Pons (tissue), 1 donor: ENCODE measurements at regions not wholly inside any gene's neighbourhood (a gene's known extent, or its start where the extent isn't known, plus 50 kb on each side); places are given as distances from the start of the nearest gene placed in this dataset.
"Not testable (repeated sequence)": the region's sequence is repeated elsewhere in the genome, so short reads cannot be mapped to it uniquely, and the experiment has no call there.

Experiments used
- DNase-seq: peaks from one replicate; pipeline ENCODE4 v3.0.0-alpha.2; 2016; ENCODE audit warnings: low spot score

DNA sequence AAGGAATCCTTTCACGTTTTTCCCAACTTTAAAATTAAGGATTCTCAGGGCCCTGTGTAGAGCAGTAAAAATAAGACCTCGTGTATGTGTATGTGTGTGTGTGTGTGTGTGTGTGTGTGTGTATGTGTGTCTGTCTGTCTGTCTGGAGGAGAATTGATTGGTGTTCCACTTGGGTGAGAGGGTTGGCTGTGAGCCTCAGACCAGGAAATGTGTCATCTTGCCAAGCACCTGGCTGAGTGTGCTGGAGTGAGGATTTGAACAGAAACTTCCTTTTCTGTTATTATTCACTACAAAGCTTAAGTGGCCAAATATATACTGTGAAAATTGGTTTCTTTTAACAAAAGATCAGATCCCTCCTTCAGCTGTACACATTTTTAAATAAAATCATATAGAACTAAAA lies 103.6 kb upstream of the NUDT6 start:
- DNase-seq, result not testable (repeated sequence)

DNA sequence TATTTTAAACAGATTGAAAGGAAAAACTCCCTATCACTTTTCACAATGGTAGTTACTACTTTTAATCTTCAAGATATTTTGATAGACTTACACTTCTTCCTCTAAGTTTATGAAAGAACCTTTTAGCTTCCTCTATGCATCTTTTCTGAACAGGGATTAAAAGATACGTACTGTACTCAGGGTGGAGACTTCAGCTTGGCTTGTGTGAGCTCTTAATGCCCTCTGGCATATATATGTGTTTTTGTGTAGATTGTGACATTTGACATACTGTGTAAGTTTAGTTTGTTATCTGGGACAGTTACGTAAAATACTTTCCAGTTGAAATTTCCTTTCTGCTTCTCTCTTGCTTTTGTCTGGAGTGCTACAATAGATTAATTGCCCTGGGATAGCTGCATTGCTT lies 109.3 kb upstream of the NUDT6 start:
- no peak for DNase-seq

DNA sequence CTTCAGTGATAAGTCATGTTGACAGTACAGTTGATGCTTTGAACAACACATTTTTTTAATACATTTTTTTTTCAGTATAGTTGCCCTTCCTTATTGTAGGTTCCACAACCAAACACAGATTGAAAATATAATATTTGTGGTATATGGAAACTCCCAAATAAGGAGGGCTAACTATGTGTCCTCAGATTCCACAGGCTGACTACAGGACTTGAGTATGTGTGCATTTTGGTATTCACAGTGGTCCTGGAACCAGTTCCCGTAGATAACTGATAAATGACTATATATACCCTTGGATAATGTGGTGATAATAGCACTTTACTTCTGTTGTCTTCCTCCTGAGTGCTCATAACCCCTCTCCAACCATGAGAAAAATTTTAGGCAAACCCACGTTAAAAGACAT lies 111.6 kb upstream of the NUDT6 start:
- no peak for DNase-seq

DNA sequence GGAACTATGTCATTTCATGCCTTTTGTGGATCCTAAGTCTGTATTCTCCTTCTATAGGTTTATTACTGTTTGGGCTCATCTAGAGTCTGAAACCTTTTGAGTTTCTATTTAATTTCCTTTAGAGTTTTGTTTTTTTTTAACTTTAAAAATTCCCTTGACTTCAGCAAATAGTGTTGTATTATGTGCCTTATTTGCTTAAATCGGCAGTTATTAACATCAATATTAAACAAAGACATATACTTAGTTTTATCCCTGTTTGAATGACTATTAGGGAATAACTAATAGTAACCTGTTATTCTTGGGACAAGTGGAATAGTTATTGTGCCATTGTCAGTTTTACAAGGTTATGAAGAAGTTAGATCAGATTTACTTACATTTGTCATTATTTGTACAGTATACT lies 112.8 kb upstream of the NUDT6 start:
- DNase-seq, result no peak

DNA sequence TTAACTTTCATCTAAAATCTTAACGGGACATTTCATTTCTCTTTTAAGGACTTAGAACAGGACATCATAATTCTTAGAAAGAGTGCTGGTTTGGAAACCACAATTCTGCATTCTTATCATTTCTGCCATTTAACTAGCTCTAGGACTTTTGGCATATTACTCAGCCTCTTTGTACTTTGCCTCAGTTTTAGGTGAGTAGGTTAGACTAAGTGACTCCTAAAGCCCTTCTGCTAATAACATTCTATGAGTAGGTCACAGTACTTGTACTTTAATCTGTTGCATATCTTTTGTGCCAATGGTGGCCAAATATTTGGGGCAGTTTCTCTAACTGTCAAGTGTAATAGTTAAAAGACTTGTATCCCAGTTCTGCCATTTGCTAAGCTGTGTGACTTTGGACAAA lies 115.4 kb upstream of the NUDT6 start:
- DNase-seq, result no peak

DNA sequence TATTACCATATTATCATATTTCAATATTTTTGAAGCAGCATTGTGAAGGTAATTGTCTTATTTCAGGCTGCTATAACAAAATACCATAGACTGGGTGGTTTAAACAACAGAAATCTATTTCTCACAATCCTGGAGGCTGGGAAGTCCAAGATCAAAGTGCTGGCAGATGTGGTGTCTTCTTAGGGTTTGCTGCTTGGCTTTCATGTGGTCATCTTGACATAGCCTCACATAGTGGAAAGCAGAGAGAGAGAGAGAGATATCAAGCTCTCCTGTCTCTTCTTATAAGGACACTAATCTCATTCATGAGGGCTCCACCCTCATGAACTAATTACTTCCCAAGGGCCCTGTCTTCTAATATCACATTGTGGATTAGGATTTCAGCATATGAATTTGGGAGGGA lies 119.7 kb upstream of the NUDT6 start:
- no peak for DNase-seq

DNA sequence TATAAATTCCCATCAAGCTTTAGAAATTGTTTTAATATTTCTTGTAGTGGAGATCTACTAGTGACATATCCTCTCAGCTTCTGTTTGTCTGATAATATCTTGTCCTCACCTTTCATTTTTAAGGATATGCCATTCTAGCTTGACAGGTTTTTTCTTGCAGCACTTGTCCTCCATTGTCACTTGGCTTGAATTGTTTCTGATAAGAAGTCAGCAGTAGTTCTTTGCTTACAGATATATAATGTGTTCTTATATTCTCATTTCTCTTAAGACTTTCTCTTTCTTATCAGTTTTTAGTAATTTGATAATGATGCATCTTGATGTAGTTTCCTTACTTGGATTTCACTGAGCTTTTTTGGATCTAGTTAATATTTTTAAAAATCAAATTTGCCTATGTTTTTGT lies 120.6 kb upstream of the NUDT6 start:
- DNase-seq, result no peak

DNA sequence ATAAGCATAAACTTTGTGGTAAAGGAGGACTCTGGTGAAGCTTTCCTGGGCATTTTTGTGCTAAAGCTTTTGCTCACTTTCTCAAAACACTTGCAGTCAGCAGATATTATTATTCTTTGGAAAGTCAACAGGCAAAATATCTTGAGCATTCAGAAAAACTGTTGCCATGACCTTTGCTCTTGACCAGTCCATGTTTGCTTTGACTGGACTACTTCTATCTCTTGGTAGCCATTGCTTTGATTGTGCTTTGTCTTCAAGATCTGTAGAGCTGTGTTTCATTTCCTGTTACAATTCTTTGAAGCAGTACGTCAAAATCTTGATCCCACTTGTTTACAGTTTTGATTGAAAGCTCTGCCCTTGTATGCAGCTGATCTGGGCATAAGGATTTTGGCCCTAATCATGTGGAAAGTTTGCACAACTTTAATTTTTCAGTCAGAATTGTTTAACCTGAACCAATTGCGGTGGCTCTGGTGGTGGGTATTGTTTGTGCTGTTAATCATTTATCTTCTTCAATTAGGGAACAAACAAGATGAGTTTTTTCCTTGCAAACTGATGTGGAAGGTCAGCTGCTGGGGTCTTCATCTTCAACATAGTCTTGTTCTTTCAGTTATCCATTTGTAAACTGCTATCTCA lies 121.5 kb upstream of the NUDT6 start:
- no peak for DNase-seq

DNA sequence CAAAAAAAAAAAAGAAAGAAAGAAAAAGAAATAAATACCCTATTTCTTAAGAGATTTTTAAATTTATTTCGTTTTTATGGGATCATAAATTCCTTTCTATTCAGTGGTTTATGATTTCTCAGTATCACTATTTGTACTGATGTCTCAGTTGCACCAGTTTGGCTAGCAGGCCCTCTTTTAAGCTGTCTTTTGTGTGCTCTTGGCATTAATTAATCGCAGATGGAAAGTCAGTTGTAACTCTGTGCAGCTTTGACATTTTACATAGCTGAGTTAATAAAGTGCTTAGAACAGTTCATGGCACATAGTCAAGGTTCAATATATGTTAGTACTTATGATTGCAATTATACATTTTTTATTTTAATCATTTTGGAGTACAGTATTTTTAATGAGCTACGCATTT lies 123.7 kb upstream of the NUDT6 start:
- no peak for DNase-seq

DNA sequence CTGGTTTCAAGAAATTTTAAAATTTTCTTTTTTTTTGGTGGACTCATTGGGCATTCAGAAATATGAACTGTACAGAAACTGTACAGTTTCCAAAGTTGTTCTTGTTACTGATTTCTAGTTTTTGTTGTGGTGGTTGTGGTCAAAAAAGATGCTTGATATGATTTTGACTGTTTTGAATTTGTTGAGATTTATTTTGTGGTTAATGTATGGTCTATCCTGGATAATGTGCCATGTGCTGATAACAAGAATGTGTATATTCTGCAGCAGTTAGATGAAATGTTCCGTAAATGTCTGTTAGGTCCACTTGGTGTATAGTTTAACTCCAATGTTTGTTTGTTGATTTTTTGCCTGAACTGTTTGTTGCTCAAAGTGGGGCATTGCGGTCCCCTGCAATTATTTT lies 127.6 kb upstream of the NUDT6 start:
- DNase-seq, result no peak

DNA sequence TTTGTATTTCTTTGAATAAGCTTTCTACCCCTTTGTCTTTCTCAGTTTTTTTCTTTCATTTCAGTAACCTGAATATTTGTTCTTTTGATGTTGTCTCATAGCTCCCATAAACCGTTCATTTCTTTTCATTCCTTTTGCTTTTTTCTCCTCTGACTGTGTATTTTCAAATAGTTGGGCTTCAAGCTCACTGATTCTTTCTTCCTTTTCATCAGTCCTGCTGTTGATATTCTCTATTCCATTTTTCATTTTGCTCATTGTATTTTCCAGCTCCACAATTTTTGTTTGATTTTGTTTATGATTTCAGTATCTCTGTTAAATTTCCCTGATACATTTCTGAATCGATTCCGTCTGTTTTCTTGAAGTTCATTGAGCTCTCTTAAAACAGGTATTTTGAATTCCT lies 129.6 kb upstream of the NUDT6 start:
- DNase-seq, result no peak

DNA sequence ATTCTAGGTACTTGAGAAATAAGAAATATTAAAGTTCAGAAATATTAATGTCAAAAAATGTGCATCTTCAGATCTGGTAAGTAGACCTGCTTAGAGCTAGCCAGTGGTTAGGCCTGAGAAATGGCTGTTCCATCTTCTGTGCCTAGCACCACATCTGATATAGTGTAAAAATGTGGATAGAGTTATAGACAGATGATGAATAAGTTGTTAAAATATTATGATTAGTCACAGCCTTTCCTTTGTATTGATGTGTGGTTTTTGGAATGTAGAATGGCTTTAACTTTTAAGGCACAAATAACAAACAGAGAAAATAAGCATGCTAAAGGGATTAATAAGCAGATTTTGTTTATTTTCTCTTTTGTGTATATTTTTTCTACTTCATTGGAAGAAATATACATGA lies 133.5 kb upstream of the NUDT6 start:
- no peak for DNase-seq

DNA sequence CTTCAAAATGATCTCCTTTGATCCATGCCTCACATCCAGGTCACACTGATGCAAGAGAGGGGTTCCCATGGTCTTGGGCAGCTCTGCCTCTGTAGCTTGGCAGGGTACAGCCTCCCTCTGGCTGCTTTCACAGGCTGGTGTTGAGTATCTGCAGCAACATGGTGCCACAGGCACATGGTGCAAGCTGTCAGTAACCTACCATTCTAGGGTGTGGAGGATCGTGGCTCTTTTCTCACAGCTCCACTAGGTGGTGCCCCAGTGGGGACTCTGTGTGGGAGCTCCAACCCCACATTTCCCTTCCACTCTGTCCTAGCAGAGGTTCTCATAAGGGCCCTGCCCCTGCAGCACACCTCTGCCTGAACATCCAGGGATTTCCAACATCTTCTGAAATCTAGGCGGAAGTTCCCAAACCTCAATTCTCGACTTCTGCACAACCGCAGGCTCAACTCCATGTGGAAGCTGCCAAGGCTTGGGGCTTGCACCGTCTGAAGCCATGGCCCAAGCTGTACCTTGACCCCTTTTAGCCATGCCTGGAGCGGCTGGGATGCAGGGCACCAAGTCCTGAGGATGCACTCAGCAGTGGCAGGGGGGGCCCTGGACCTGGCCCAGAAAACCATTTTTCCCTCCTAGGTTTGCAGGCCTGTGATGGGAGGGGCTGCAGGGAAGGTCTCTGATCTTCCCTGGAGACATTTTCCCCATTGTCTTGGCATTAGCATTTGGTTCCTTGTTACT lies 137.8 kb upstream of the NUDT6 start:
- DNase-seq, result no peak

DNA sequence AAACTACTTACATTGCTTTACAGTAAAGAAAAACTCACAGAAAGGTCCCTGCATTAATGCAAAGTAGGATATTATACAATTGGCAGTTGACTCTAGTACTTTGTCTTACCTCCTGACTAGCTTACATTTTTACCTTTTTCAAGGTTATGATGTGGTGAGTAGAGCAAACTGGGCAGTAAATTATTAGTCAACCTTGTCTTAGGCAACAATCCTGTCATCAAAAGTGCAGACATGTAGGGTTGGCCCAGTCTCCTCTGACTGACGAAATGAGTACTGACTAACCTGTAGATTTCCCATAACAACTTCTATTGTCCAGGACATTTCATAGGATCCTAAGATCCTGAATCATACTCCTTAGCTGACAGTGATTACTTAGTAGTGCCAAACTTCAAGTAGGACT lies 142.0 kb upstream of the NUDT6 start:
- DNase-seq, result no peak

DNA sequence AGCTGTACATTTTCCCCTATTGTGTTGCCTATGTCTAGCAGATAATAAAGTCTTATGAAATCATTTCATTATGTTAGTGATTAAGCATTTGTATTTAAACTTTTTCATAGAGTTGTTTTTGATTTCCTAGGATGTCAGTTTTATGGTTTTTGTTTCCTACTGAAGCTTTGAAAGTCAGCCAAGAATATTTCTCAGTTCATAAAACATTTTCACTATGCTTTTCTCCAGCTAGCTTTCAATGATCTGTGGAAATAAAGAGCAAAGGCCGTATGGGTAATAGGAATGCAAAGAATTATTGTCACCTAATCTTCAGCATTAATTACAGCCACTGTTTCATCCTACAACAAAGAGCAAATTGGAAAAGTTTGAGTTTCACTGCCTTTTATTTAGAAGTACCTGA lies 145.7 kb upstream of the NUDT6 start:
- DNase-seq, result no peak

DNA sequence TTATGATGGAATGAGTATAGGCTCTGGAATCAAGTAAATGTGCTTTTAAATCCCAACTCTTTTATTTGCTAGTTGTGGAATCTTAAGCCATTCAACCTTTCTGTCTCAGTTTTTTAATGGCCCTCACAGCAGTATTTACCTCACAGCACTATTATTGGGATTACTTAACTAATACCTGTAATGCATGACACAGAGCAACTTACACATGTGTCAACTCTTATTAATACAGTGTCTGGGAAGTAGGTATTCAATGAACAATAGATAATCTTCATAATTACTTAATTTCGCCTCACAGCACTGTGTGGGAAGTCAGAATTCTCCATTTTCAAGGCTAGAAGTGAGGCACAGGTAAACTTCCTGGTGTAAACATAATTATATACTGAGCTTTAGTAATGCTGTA lies 149.7 kb upstream of the NUDT6 start:
- DNase-seq, result no peak

DNA sequence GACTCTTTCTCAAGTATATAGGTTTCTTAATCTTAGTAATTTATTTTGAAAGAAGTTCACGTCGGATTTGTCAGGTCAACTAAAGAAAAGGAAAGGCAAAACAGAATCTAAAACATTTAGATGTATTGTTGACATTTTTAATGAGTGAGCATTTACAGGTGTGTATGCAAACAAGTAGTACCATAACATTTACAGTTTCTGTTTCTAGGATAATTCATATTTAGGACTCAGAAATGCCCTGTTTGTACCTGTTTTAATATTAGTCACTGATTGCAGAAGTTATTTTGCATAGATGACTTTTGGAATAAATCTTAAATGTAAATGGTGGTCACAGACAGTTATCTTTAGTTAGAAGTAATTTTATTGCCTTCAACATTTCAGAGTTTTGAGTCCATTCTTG lies 151.3 kb upstream of the NUDT6 start:
- DNase-seq, result no peak

DNA sequence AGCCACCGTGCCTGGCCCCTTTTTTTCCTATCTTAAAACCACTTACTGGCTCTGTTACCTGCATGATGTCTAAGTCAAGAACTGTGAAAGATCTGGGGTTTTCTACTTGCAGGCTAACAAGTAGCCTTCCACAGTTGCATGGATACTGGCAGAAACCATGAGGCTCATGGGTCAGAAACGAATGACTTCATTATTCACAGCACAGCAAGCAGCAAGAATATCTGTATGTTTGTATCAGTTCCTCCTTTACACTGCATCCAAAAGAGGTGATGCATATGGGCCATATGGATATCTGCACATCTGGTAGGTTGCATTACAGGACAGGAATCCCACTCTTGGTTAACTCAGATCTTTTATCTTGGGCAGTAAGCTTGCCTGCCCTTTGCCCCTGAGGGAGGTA lies 154.9 kb upstream of the NUDT6 start:
- DNase-seq, result no peak

DNA sequence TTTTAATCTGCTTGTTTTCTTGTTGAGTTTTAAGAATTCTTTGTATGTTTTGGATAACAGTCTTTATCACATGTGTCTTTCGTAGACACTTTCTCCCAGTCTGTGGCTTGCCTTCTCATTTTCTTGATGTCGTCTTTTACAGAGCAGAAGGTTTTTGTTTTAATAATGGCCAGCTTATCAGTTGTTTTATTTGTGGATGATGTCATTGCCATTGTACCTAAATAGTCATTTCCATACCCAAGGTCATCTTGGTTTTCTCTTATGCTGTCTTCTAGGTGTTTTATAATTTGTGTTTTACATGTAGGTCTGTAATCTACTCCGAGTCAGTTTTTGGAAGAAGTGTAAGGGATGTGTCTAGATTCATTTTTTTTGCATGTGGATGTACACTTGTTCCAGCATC lies 159.6 kb upstream of the NUDT6 start:
- DNase-seq, result no peak

DNA sequence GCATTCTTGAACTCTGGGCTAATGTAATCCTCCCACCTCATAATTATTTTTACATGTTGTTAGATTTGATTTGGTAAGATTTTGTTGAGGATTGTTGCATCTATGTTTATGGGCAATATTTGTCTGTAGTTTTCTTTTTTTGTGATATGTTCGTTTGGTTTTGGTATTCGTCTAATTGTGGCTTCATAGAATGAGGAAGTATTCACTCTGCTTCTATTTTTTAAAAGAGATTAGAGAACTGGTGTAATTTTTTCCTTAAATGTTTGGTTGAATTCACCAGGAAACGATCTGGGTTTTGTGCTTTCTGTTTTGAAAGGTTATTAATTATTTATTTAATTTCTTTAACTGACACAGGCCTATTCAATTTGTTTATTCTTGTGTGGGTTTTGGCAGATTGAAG lies 161.2 kb upstream of the NUDT6 start:
- no peak for DNase-seq

DNA sequence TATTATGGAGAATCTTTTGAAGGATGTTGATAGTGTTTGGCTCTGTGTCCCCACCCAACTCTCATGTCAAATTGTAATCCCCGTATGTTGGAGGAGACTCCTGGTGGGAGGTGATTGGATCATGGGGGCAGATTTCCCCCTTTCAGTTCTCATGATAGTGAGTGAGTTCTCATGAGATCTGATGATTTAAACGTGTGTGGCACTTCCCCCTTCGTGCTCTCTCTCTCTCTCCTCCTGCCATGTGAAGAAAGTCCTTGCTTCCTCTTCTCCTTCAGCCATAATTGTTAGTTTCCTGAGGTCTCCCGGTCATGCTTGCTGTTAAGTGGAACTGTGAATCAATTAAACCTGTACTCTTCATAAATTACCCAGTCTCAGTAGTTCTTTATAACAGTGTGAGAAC lies 166.1 kb upstream of the NUDT6 start:
- DNase-seq, result no peak

DNA sequence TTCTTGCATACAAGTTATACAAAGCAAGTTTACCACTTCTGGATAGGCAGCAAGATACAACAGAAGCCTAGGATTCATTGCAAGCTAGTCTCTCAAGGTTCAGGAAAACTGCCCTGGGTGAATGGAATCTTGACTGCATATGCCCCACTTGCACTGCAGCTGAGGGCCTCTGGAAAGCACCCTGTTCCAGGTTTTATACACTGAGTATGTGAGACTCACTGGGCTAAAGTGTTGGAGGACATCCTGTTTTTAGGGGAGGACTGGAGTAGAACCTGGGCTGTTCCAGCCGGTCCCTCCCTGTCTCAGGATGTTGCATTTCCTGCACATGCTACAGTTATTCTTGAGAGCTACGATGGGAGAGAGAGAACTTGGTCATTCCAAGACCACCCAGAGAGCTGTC lies 168.5 kb upstream of the NUDT6 start:
- no peak for DNase-seq

DNA sequence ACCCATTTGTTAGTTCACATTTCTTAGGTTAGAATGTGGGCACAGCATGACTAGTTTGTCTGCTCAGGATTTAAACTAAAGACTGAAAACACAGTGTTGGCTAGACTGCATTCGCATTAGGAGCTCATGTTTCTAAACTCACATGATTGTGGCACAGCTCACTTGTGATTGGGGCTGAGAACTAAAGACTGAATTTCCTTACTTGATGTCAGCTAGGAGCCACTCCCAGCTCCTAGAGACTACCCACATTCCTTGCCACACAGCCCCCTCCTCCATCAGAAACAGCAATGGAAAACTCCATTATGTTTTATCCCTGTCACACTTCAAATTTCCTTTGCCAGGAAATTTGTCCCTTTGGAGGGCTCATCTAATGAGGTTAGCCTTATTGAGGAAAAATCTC lies 170.2 kb upstream of the NUDT6 start:
- DNase-seq, result no peak

DNA sequence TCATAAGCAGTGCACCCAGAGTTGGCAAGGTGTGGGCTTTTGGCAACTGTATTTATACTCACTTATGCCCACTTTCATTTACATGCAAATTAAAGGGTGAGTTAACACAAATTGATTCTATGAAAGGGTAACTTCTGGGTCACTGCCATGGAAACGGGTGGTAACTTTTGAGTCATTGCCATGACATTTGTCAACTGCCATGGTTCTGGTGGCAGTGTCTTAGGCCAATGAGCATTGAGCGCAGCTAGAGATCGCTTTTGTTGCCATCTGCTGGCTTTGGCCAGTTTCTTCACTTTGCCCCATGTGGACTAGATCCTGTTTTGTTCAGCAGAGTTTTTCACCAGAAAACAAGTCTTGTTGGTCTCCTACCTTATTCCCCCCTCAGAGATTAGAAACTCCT lies 170.8 kb upstream of the NUDT6 start:
- no peak for DNase-seq
